Osteoblast (primary cell): ENCODE measurements at regions not wholly inside any gene's neighbourhood (a gene's known extent, or its start where the extent isn't known, plus 50 kb on each side); places are given as distances from the start of the nearest gene placed in this dataset.

Source experiments
- DNase-seq: peaks from one replicate; pipeline ENCODE4 v3.0.0; 2011; ENCODE audit warnings: low spot score, mixed read lengths; ENCODE audit not compliant: insufficient read length; ENCODE audit errors: missing footprints
- H2AFZ ChIP-seq: 2 replicates; pipeline ENCODE4 v1.6.0; 2011; ENCODE audit warnings: mild to moderate bottlenecking, low read length
- H3K27ac ChIP-seq: 2 replicates; pipeline ENCODE4 v1.5.1; 2011; ENCODE audit warnings: mild to moderate bottlenecking, low read depth, low read length, moderate library complexity
- H3K27me3 ChIP-seq: 2 replicates; pipeline ENCODE4 v1.6.0; 2012; ENCODE audit warnings: mild to moderate bottlenecking, control low read depth, inconsistent platforms, low read length, moderate library complexity; ENCODE audit not compliant: insufficient read depth
- H3K36me3 ChIP-seq: 2 replicates; pipeline ENCODE4 v1.5.1; 2011; ENCODE audit warnings: mild to moderate bottlenecking, low read length, control low read depth, moderate library complexity; ENCODE audit not compliant: insufficient read depth
- H3K4me1 ChIP-seq: 2 replicates; pipeline ENCODE4 v1.5.1; 2011; ENCODE audit warnings: mild to moderate bottlenecking, low read length, control low read depth, moderate library complexity; ENCODE audit not compliant: insufficient read depth
- H3K4me2 ChIP-seq: 2 replicates; pipeline ENCODE4 v1.6.0; 2011; ENCODE audit warnings: mild to moderate bottlenecking, low read length; ENCODE audit not compliant: insufficient read depth
- H3K4me3 ChIP-seq: fragments of 200-600 bp; sonication (generic); 3 replicates; pipeline ENCODE4 v1.5.1; 2012; ENCODE audit warnings: mild to moderate bottlenecking, low read length, inconsistent platforms; ENCODE audit not compliant: insufficient read depth
- H3K79me2 ChIP-seq: 2 replicates; pipeline ENCODE4 v1.6.0; 2012; ENCODE audit warnings: mild to moderate bottlenecking, low read length, control low read depth, inconsistent platforms; ENCODE audit not compliant: insufficient read depth
- H3K9me3 ChIP-seq: 2 replicates; pipeline ENCODE4 v1.5.1; 2011; ENCODE audit warnings: low read depth, low read length, control low read depth
- H4K20me1 ChIP-seq: 2 replicates; pipeline ENCODE4 v1.6.0; 2012; ENCODE audit warnings: mild to moderate bottlenecking, low read length, control low read depth; ENCODE audit not compliant: insufficient read depth
- CTCF ChIP-seq: IDR thresholded peaks from 2 replicates; pipeline ENCODE4 v1.5.1; 2011; ENCODE audit warnings: mild to moderate bottlenecking, low read depth, low read length, moderate library complexity; ENCODE audit errors: extremely low read depth

GRCh38 chr5:4319478-4320128 is 724.0 kb downstream of the IRX1 start:
- Histone ChIP-seq H3K9me3 (peaks cover 5% of the 10 kb centered on the region), H3K4me3 (no peak overlapping the region), H3K27ac (no peak overlapping the region), H3K36me3 (no peaks in the 10 kb centered on the region), H3K4me1 (no peaks in the 10 kb centered on the region), H3K27me3 (no peaks in the 10 kb centered on the region), H3K4me2 (no peak overlapping the region), H2AFZ (no peak overlapping the region), H4K20me1 (no peaks in the 10 kb centered on the region), H3K79me2 (no peaks in the 10 kb centered on the region)
- no peak for DNase-seq
- TF ChIP-seq CTCF, result no peak

GRCh38 chr5:4330327-4330726 is 734.7 kb downstream of the IRX1 start:
- H3K4me2 ChIP-seq, result no peak overlapping the region
- H3K36me3 ChIP-seq, result no peaks in the 10 kb centered on the region
- H3K79me2 ChIP-seq, result no peaks in the 10 kb centered on the region
- no peak overlapping the region for H3K27ac ChIP-seq
- H2AFZ ChIP-seq, result no peak overlapping the region
- no peaks in the 10 kb centered on the region for H4K20me1 ChIP-seq
- no peaks in the 10 kb centered on the region for H3K4me1 ChIP-seq
- no peaks in the 10 kb centered on the region for H3K9me3 ChIP-seq
- TF ChIP-seq CTCF, result no peak
- DNase-seq, result no peak
- H3K27me3 ChIP-seq, result no peaks in the 10 kb centered on the region
- no peak overlapping the region for H3K4me3 ChIP-seq

- H3K4me1 ChIP-seq, result no peaks in the 10 kb centered on the region
- H3K4me3 ChIP-seq, result no peak overlapping the region
- H3K79me2 ChIP-seq, result no peaks in the 10 kb centered on the region
- no peaks in the 10 kb centered on the region for H3K36me3 ChIP-seq
- no peak overlapping the region for H3K4me2 ChIP-seq
- no peak for DNase-seq
- no peaks in the 10 kb centered on the region for H3K9me3 ChIP-seq
- no peaks in the 10 kb centered on the region for H3K27me3 ChIP-seq
- H3K27ac ChIP-seq, result no peak overlapping the region
- TF ChIP-seq CTCF, result no peak
- H2AFZ ChIP-seq, result no peak overlapping the region
- H4K20me1 ChIP-seq, result no peaks in the 10 kb centered on the region
Measured at GRCh38 chr5:4335078-4335477, 739.4 kb downstream of the IRX1 start.

GRCh38 chr5:4337519-4337918 is 741.9 kb downstream of the IRX1 start:
- TF ChIP-seq CTCF, result no peak
- no peak for DNase-seq
- no peak overlapping the region for H3K27ac ChIP-seq

More at GRCh38 chr5:4337519-4337918, 741.9 kb downstream of the IRX1 start:
- H3K79me2 ChIP-seq, result no peaks in the 10 kb centered on the region
- H3K27me3 ChIP-seq, result no peaks in the 10 kb centered on the region
- H3K9me3 ChIP-seq, result peaks cover 2% of the 10 kb centered on the region
- no peaks in the 10 kb centered on the region for H3K4me1 ChIP-seq
- no peaks in the 10 kb centered on the region for H4K20me1 ChIP-seq
- no peak overlapping the region for H2AFZ ChIP-seq
- no peak overlapping the region for H3K4me3 ChIP-seq
- no peaks in the 10 kb centered on the region for H3K36me3 ChIP-seq
- H3K4me2 ChIP-seq, result no peak overlapping the region
